SU-DHL-6 (cell line): ENCODE measurements at regions not wholly inside any gene's neighbourhood (a gene's known extent, or its start where the extent isn't known, plus 50 kb on each side); places are given as distances from the start of the nearest gene placed in this dataset.

Source experiments
- H2AFZ ChIP-seq: fragments of 200-600 bp; sonication (generic); 2 replicates; pipeline ENCODE4 v1.6.1; 2014; ENCODE audit warnings: low read depth, mild to moderate bottlenecking, moderate library complexity, mixed read lengths, antibody characterized with exemption, low read length; ENCODE audit not compliant: severe bottlenecking
- H3F3A ChIP-seq: fragments of 200-600 bp; shearing (Covaris generic); 2 replicates; pipeline ENCODE4 v1.6.0; 2016; ENCODE audit warnings: antibody characterized with exemption, mild to moderate bottlenecking; ENCODE audit not compliant: insufficient read depth
- H3K27ac ChIP-seq: fragments of 200-600 bp; sonication (generic); 2 replicates; pipeline ENCODE4 v1.5.1; 2016; ENCODE audit warnings: low read depth, mild to moderate bottlenecking, low read length, moderate library complexity, mixed read lengths
- H3K27me3 ChIP-seq: fragments of 200-600 bp; sonication (generic), shearing (Covaris generic); 2 replicates; pipeline ENCODE4 v1.6.0; 2014; ENCODE audit warnings: mild to moderate bottlenecking, low read length
- H3K36me3 ChIP-seq: fragments of 200-600 bp; sonication (generic); 2 replicates; pipeline ENCODE4 v1.6.1; 2014; ENCODE audit warnings: mild to moderate bottlenecking, low read length, mixed read lengths
- H3K4me2 ChIP-seq: fragments of 300-600, 200-600 bp; shearing (Covaris generic), sonication (generic); 2 replicates; pipeline ENCODE4 v1.6.0; 2014; ENCODE audit warnings: low read length, low read depth, mild to moderate bottlenecking; ENCODE audit not compliant: poor library complexity, severe bottlenecking
- H3K4me3 ChIP-seq: fragments of 200-600 bp; sonication (generic); 2 replicates; pipeline ENCODE4 v1.5.1; 2014; ENCODE audit warnings: antibody characterized with exemption, low read length, mild to moderate bottlenecking, mixed read lengths; ENCODE audit not compliant: insufficient read depth, poor library complexity, severe bottlenecking
- H3K79me2 ChIP-seq: fragments of 200-600 bp; sonication (generic); 2 replicates; pipeline ENCODE4 v1.6.1; 2014; ENCODE audit warnings: mild to moderate bottlenecking, low read length, moderate library complexity; ENCODE audit not compliant: insufficient read depth
- H3K9ac ChIP-seq: fragments of 200-600 bp; sonication (generic); 2 replicates; pipeline ENCODE4 v1.7.0; 2014; ENCODE audit warnings: mild to moderate bottlenecking, low read length
- H3K9me2 ChIP-seq: fragments of 200-600 bp; sonication (generic); replicated peaks from 2 replicates; pipeline ENCODE4 v1.6.1; 2014; ENCODE audit warnings: low read length; ENCODE audit not compliant: insufficient read depth
- H3K9me3 ChIP-seq: fragments of 200-600 bp; sonication (generic); 2 replicates; pipeline ENCODE4 v1.6.1; 2014; ENCODE audit warnings: low read length, mixed read lengths; ENCODE audit not compliant: insufficient read depth
- H4K20me1 ChIP-seq: fragments of 200-600 bp; sonication (generic); 2 replicates; pipeline ENCODE4 v1.6.1; 2014; ENCODE audit warnings: low read depth, mild to moderate bottlenecking, antibody characterized with exemption, low read length, moderate library complexity, mixed read lengths
- EZH2phosphoT487 ChIP-seq: fragments of 200-600 bp; sonication (generic), shearing (Covaris generic); conservative IDR thresholded peaks from 2 replicates; pipeline ENCODE4 v1.6.1; 2018; ENCODE audit warnings: mild to moderate bottlenecking, antibody characterized with exemption, low read length, moderate library complexity, mixed read lengths
- TF ChIP-seq, protein P1 (sequence below): fragments of 200-600 bp; sonication (generic); IDR thresholded peaks from one replicate; pipeline ENCODE4 v1.5.1; 2017; ENCODE audit warnings: antibody characterized with exemption, mild to moderate bottlenecking, low read length, moderate library complexity; ENCODE audit not compliant: insufficient read depth, poor library complexity, severe bottlenecking

GRCh38 chr1:56411484-56412180 is 167.7 kb downstream of the PLPP3 start:
- Histone ChIP-seq H3K36me3 (no peaks in the 10 kb centered on the region), H3K79me2 (no peaks in the 10 kb centered on the region), H2AFZ (no peak overlapping the region), H3K9me2 (no peaks in the 10 kb centered on the region), H3K27me3 (no peaks in the 10 kb centered on the region), H3K4me3 (no peak overlapping the region), H3F3A (no peaks in the 10 kb centered on the region), H3K9me3 (no peaks in the 10 kb centered on the region), H3K9ac (no peak overlapping the region), H3K4me2 (no peak overlapping the region), H3K27ac (no peak overlapping the region), H4K20me1 (no peaks in the 10 kb centered on the region)
- TF ChIP-seq EZH2phosphoT487, result no peak
- TF ChIP-seq, protein P1, sequence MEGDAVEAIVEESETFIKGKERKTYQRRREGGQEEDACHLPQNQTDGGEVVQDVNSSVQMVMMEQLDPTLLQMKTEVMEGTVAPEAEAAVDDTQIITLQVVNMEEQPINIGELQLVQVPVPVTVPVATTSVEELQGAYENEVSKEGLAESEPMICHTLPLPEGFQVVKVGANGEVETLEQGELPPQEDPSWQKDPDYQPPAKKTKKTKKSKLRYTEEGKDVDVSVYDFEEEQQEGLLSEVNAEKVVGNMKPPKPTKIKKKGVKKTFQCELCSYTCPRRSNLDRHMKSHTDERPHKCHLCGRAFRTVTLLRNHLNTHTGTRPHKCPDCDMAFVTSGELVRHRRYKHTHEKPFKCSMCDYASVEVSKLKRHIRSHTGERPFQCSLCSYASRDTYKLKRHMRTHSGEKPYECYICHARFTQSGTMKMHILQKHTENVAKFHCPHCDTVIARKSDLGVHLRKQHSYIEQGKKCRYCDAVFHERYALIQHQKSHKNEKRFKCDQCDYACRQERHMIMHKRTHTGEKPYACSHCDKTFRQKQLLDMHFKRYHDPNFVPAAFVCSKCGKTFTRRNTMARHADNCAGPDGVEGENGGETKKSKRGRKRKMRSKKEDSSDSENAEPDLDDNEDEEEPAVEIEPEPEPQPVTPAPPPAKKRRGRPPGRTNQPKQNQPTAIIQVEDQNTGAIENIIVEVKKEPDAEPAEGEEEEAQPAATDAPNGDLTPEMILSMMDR, result no peak

DNA sequence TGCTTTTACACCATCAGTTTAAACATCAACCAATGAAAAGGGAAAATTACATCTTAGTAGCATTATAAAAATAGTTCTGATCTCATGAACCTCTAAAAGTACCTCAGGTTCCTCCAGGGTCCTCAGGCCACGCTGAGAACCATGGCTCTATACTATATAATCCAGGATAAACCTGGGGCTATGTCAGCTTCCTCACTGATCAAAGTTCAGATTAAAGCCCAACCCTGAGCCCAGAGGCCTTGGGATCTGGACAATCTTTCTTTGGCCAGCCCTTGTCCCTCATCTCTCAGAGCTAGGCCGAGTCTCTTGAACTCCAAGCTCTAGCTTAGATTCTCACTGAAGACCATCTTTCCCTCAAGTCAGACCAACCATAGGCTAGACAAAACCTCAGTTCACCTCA is 168.3 kb downstream of the PLPP3 start:
- no peak for TF ChIP-seq EZH2phosphoT487
- TF ChIP-seq, protein P1, result no peak
- Histone ChIP-seq H2AFZ (no peak overlapping the region), H4K20me1 (no peaks in the 10 kb centered on the region)

DNA sequence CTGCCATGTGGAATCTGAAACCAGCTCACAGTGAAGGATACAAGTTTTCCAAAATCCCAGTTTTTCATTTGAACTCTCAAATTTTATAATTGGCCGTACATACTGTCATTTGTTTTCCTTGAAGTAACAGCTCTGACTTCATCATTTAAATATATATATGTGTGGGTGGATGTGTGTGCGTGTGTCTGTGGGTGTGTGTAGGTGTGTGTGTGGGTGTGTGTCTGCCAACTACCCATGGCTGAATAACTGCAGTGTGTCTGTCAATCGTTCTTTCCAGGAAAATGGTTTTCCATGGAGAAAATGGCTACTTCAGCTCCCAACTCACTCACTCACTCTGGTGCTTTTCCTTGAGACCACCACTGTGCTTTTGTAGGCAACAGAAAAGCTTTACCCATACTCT is 169.0 kb downstream of the PLPP3 start:
- Histone ChIP-seq H4K20me1 (no peaks in the 10 kb centered on the region), H3K9me3 (no peaks in the 10 kb centered on the region), H2AFZ (no peak overlapping the region), H3K27me3 (no peaks in the 10 kb centered on the region), H3K27ac (no peak overlapping the region), H3K36me3 (no peaks in the 10 kb centered on the region), H3F3A (no peaks in the 10 kb centered on the region), H3K4me3 (no peak overlapping the region), H3K4me2 (no peak overlapping the region), H3K9me2 (no peaks in the 10 kb centered on the region), H3K9ac (no peak overlapping the region), H3K79me2 (no peaks in the 10 kb centered on the region)
- no peak for TF ChIP-seq EZH2phosphoT487
- TF ChIP-seq, protein P1, result no peak

More for the DNA sequence above, 168.3 kb downstream of the PLPP3 start:
- Histone ChIP-seq H3F3A (no peaks in the 10 kb centered on the region), H3K79me2 (no peaks in the 10 kb centered on the region), H3K4me2 (no peak overlapping the region), H3K36me3 (no peaks in the 10 kb centered on the region), H3K4me3 (no peak overlapping the region), H3K27me3 (no peaks in the 10 kb centered on the region), H3K27ac (no peak overlapping the region), H3K9ac (no peak overlapping the region), H3K9me3 (no peaks in the 10 kb centered on the region), H3K9me2 (no peaks in the 10 kb centered on the region)
